Endothelial cell of umbilical vein (primary cell): ENCODE measurements at regions not wholly inside any gene's neighbourhood (a gene's known extent, or its start where the extent isn't known, plus 50 kb on each side); places are given as distances from the start of the nearest gene placed in this dataset.

Source experiments
- BruUV-seq: library from RNA; stranded (reverse); fragments of 400-500 nt; replicated peaks from 2 replicates; lab custom pipeline; 2021; lab: Mats Ljungman, UMichigan
- CTCF ChIA-PET: fragments of 300-600, 350-600 bp; sonication (Branson Sonifier 250); formaldehyde crosslinking; loops from one replicate; lab custom pipeline; 2021; ENCODE audit warnings: antibody characterized with exemption, inconsistent platforms; lab: Charles Lee
- POLR2A ChIA-PET: fragments of 300-600, 350-600 bp; sonication (Branson Sonifier 250); formaldehyde crosslinking; loops from one replicate; lab custom pipeline; 2021; ENCODE audit warnings: antibody characterized with exemption, inconsistent platforms; lab: Charles Lee
- DNase-seq: peaks from one replicate; pipeline ENCODE4 v3.0.0-alpha.2; 2011; ENCODE audit warnings: low read depth, low spot score
- FAIRE-seq: peaks from 2 replicates; lab custom pipeline; 2011; peaks lifted over from hg19 to GRCh38; lab: Jason Lieb, UNC
- H2AFZ ChIP-seq: 2 replicates; pipeline ENCODE4 v1.6.0; 2012; ENCODE audit warnings: low read depth, low read length, control low read depth, inconsistent platforms
- H3K27ac ChIP-seq: 2 replicates; pipeline ENCODE4 v1.5.1; 2011; ENCODE audit warnings: low read depth, mild to moderate bottlenecking, control low read depth, low read length, moderate library complexity; ENCODE audit not compliant: insufficient read depth
- H3K27me3 ChIP-seq, 2 experiments: 2 replicates each; pipeline versions ENCODE4 v1.6.0 to v1.6.1; 2011; ENCODE audit warnings: low read length in 2 of 2, mixed read lengths in 1 of 2; ENCODE audit not compliant: control insufficient read depth in 2 of 2, insufficient read depth in 2 of 2
- H3K36me3 ChIP-seq, 2 experiments: 2 replicates in 1 of 2; 3 replicates in 1 of 2; pipeline ENCODE4 v1.5.1; 2011; ENCODE audit warnings: low read length in 2 of 2, mild to moderate bottlenecking in 1 of 2, moderate library complexity in 1 of 2; ENCODE audit not compliant: control insufficient read depth in 2 of 2, insufficient read depth in 2 of 2; ENCODE audit errors: extremely low read depth in 1 of 2
- H3K4me1 ChIP-seq: 3 replicates; pipeline ENCODE4 v1.5.1; 2011; ENCODE audit warnings: mild to moderate bottlenecking, low read length; ENCODE audit not compliant: control insufficient read depth, insufficient read depth; ENCODE audit errors: extremely low read depth
- H3K4me2 ChIP-seq: 2 replicates; pipeline ENCODE4 v1.6.1; 2011; ENCODE audit warnings: low read length, control low read depth, mixed read lengths; ENCODE audit not compliant: insufficient read depth
- H3K4me3 ChIP-seq, 3 experiments: fragments of 200-600 bp in 1 of 3; sonication (generic), shearing (Covaris generic) in 1 of 3; replicated peaks in 1 of 3; 2 replicates each; pipeline ENCODE4 v1.5.1; 2011 to 2016; ENCODE audit warnings: control low read depth in 3 of 3, low read length in 3 of 3, mild to moderate bottlenecking in 2 of 3, inconsistent platforms in 1 of 3, low read depth in 1 of 3, moderate library complexity in 1 of 3; ENCODE audit not compliant: insufficient read depth in 1 of 3
- H3K79me2 ChIP-seq: 2 replicates; pipeline ENCODE4 v1.6.0; 2012; ENCODE audit warnings: low read length, inconsistent platforms; ENCODE audit not compliant: control insufficient read depth, insufficient read depth
- H3K9ac ChIP-seq: replicated peaks from 2 replicates; pipeline ENCODE3; 2011; ENCODE audit warnings: low read length, control low read depth; ENCODE audit not compliant: insufficient read depth; ENCODE audit errors: extremely low read depth
- H3K9me1 ChIP-seq: replicated peaks from 3 replicates; pipeline ENCODE4 v1.6.0; 2011; ENCODE audit warnings: mild to moderate bottlenecking, low read length; ENCODE audit not compliant: control insufficient read depth, insufficient read depth; ENCODE audit errors: extremely low read depth
- H3K9me3 ChIP-seq: replicated peaks from 2 replicates; pipeline ENCODE4 v1.5.1; 2012; ENCODE audit warnings: low read length, inconsistent platforms; ENCODE audit not compliant: control insufficient read depth, insufficient read depth
- H4K20me1 ChIP-seq: replicated peaks from 2 replicates; pipeline ENCODE3; 2011; ENCODE audit warnings: mild to moderate bottlenecking, low read length; ENCODE audit not compliant: control insufficient read depth, insufficient read depth; ENCODE audit errors: extremely low read depth
- EZH2 ChIP-seq: IDR thresholded peaks from 2 replicates; pipeline ENCODE4 v1.6.1; 2012; ENCODE audit warnings: borderline replicate concordance, low read depth, mild to moderate bottlenecking, moderate library complexity, low read length, inconsistent platforms; ENCODE audit not compliant: severe bottlenecking
- FOS ChIP-seq: IDR thresholded peaks from 2 replicates; pipeline ENCODE4 v1.6.1; 2011; ENCODE audit warnings: mild to moderate bottlenecking, low read length, moderate library complexity, borderline replicate concordance; ENCODE audit not compliant: insufficient read depth
- GATA2 ChIP-seq: IDR thresholded peaks from 2 replicates; pipeline ENCODE4 v1.7.0; 2011; ENCODE audit warnings: low read depth, mild to moderate bottlenecking, moderate library complexity, mixed read lengths, low read length; ENCODE audit not compliant: insufficient read length, insufficient read depth
- JUN ChIP-seq: IDR thresholded peaks from 2 replicates; pipeline ENCODE4 v1.6.1; 2011; ENCODE audit warnings: borderline replicate concordance, low read depth; ENCODE audit not compliant: insufficient read length, insufficient read depth
- MAX ChIP-seq: IDR thresholded peaks from 2 replicates; pipeline ENCODE4 v1.6.1; 2011; ENCODE audit not compliant: insufficient read depth, insufficient read length
- MYC ChIP-seq: IDR thresholded peaks from one replicate; pipeline ENCODE4 v1.6.1; 2011; ENCODE audit warnings: mild to moderate bottlenecking, low read depth, low read length
- POLR2A ChIP-seq: IDR thresholded peaks from 2 replicates; pipeline ENCODE4 v1.6.1; 2012; ENCODE audit warnings: low read depth, mild to moderate bottlenecking, control low read depth, low read length
- POLR2AphosphoS5 ChIP-seq: IDR thresholded peaks from 2 replicates; pipeline ENCODE4 v1.6.1; 2012; ENCODE audit warnings: low read depth, mild to moderate bottlenecking, control low read depth, low read length, moderate library complexity; ENCODE audit not compliant: insufficient read depth
- dilution Hi-C: fragments of 300-500 bp; cut with MboI; formaldehyde crosslinking; loops from one replicate; pipeline ENCODE4 v1.15.0; 2019; ENCODE audit warnings: low sequenced_read_pairs; ENCODE audit not compliant: extremely low pct_ligation_motif_present
- intact Hi-C: fragments of 100-400 bp; cut with micrococcal nuclease; formaldehyde crosslinking; loops from one replicate; pipeline ENCODE4 v1.10.0; 2022
- TF ChIP-seq, protein P1 (sequence below), 2 donors: IDR thresholded peaks; 1 replicate in 1 of 2; 2 replicates in 1 of 2; pipeline ENCODE4 v1.5.1; 2011; ENCODE audit warnings: low read length in 2 of 2, mild to moderate bottlenecking in 2 of 2, moderate library complexity in 2 of 2, control low read depth in 1 of 2, inconsistent platforms in 1 of 2, low read depth in 1 of 2; ENCODE audit not compliant: insufficient read depth in 1 of 2; ENCODE audit errors: extremely low read depth in 1 of 2

GRCh38 chr10:107687701-107688100 is 523.2 kb upstream of the SORCS1 start:
- Histone ChIP-seq H3K4me1 (no peaks in the 10 kb centered on the region), H2AFZ (no peak overlapping the region), H3K79me2 (no peaks in the 10 kb centered on the region), H3K9me3 (peaks cover 3% of the 10 kb centered on the region), H3K27me3 (no peaks in the 10 kb centered on the region), H3K27ac (no peak overlapping the region), H3K9ac (no peak overlapping the region), H4K20me1 (no peaks in the 10 kb centered on the region), H3K4me3 (no peak overlapping the region), H3K4me2 (no peak overlapping the region), H3K9me1 (no peaks in the 10 kb centered on the region), H3K36me3 (no peaks in the 10 kb centered on the region)
- dilution Hi-C loops: no loop called here
- DNase-seq: no peak
- intact Hi-C loops: no loop called here
- CTCF ChIA-PET: no interaction called here
- no peak for FAIRE-seq
- BruUV-seq: no TSS peak
- no peak for TF ChIP-seq MYC
- TF ChIP-seq FOS: no peak
- no peak for TF ChIP-seq JUN
- TF ChIP-seq POLR2AphosphoS5: no peak
- TF ChIP-seq GATA2: no peak
- TF ChIP-seq, protein P1, sequence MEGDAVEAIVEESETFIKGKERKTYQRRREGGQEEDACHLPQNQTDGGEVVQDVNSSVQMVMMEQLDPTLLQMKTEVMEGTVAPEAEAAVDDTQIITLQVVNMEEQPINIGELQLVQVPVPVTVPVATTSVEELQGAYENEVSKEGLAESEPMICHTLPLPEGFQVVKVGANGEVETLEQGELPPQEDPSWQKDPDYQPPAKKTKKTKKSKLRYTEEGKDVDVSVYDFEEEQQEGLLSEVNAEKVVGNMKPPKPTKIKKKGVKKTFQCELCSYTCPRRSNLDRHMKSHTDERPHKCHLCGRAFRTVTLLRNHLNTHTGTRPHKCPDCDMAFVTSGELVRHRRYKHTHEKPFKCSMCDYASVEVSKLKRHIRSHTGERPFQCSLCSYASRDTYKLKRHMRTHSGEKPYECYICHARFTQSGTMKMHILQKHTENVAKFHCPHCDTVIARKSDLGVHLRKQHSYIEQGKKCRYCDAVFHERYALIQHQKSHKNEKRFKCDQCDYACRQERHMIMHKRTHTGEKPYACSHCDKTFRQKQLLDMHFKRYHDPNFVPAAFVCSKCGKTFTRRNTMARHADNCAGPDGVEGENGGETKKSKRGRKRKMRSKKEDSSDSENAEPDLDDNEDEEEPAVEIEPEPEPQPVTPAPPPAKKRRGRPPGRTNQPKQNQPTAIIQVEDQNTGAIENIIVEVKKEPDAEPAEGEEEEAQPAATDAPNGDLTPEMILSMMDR (IDR thresholded peaks at IDR 0.05; ENCODE audit: extremely low read depth in 1 of 2, insufficient read depth in 1 of 2, low read depth in 1 of 2, low read length in 2 of 2): no peak
- TF ChIP-seq MAX: no peak
- TF ChIP-seq POLR2A: no peak
- no peak for TF ChIP-seq EZH2
- POLR2A ChIA-PET: no interaction called here
